ENCODE measurements at regions not wholly inside any gene's neighbourhood (a gene's known extent, or its start where the extent isn't known, plus 50 kb on each side); places are given as distances from the start of the nearest gene placed in this dataset.

DNA sequence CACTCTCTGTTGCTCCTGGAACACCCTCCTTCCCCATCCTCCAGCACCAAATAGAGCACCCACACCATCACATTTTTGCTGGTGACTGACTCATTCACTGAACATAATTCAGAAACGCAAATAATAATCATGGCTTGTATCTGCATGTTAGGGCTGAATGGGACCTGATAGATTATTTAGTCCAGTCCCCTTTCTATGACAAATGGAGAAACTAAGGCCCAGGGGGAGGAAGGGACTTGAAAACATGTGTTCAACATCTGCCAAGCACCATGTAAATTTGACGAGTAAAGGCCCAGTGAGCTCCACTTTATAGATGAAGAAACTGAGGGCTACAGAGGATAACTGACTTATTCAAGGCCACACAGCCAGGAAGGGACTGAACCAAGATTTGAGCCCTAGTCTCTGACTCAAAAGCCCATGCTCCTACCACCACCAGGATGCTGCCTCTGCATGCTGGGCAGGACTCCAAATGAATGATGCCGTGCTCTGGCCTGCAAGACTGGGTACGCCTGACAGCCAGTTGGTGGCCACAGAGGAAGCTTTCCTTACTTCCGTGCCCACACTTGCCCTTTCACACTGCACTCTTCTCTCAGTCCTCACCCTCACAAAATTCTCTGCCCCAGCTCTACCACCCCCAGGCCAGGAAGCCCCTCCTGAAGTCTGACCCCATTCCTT is 133.3 kb upstream of the PJA1 start:
- H3K4me3 ChIP-seq (ENCODE audit: low read depth, low read length) = no peak overlapping the region
- no peak for DNase-seq (ENCODE audit: low read depth)
- TF ChIP-seq, protein P1, sequence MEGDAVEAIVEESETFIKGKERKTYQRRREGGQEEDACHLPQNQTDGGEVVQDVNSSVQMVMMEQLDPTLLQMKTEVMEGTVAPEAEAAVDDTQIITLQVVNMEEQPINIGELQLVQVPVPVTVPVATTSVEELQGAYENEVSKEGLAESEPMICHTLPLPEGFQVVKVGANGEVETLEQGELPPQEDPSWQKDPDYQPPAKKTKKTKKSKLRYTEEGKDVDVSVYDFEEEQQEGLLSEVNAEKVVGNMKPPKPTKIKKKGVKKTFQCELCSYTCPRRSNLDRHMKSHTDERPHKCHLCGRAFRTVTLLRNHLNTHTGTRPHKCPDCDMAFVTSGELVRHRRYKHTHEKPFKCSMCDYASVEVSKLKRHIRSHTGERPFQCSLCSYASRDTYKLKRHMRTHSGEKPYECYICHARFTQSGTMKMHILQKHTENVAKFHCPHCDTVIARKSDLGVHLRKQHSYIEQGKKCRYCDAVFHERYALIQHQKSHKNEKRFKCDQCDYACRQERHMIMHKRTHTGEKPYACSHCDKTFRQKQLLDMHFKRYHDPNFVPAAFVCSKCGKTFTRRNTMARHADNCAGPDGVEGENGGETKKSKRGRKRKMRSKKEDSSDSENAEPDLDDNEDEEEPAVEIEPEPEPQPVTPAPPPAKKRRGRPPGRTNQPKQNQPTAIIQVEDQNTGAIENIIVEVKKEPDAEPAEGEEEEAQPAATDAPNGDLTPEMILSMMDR (conservative IDR thresholded peaks at IDR 0.05; ENCODE audit: low read depth, low read length) = no peak

DNA sequence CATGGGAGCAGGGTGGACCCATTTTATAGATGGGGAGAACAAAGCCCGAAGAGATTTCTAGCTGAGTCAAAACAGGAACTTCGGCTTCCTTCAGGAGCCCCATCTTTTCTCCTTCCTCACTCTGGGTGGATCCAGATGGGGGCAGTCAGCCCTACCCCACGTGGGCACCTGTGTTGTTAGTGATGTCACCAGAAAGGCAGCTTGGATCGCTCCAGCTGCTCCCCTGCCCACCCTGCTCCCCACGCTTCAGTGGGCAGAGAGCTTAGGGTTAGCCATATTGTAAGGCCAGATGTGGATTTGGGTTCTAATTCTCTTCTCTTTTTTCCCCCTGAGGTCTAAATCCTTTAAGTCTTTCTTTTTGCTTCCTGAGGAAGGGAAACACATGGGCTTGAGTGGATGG is 132.3 kb upstream of the PJA1 start:
- no peak for DNase-seq (ENCODE audit: low read depth)
- TF ChIP-seq, protein P1 (conservative IDR thresholded peaks at IDR 0.05; ENCODE audit: low read depth, low read length) = no peak
- no peak overlapping the region for H3K4me3 ChIP-seq (ENCODE audit: low read depth, low read length)

DNA sequence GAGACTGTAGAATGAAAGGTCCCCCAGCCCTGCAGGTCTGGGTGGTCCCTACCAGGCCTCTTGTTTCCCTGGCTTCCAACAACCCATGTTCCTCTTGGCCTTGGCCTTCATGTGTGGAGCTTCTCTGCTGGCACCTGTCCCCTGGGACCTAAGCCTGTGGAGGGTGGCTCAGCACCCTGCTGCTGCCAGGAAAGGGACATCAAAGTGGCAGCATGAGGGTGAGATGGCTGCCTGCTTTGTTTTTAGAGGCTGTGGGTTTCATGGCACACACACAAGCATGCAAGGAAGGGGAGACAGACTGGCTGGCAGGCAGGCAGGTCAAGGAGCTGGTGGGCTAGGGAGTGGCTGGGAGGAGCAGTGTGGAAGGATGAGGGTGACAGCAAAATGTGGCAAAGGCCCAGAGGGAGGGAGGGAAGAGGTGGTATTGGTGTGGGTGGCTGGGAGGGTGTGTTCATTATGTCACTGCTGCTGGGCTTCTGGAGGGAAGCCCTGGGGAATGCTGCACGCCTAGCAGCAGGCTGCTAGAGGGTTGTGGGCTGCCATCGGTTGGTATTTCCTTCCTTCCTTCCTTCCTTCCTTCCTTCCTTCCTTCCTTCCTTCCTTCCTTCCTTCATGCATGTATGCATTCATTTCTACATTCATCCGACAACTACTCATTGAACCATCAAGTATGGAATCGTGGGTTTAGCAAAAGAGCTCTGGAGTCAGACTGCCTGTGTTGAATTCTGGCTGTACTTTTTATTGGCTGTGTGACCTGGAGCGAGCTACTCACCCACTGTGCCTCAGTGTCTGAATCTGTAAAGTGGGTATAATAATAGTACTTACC is 128.7 kb upstream of the PJA1 start:
- DNase-seq (ENCODE audit: low read depth) = no peak
- H3K4me3 ChIP-seq (ENCODE audit: low read depth, low read length) = no peak overlapping the region
- TF ChIP-seq, protein P1 (conservative IDR thresholded peaks at IDR 0.05; ENCODE audit: low read depth, low read length) = no peak

DNA sequence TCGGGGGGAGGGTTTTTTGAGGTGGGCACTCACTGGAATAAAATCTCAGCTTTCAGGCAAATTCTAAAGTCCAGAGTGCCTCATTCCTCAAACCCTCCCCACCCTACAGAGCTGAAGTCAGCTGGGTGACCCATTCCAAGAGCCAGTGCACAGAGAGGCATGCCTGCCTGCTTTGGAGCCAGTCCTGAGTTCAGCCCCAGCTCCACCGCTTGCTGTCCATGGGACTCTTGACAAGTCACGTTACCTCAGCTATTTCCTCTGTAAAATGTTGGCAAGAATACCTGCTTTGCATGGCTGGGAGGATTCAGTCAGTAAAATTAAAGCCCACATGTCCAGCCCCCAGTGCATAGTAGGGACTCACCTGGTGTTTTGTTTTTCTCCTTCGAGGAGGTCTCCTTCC is 125.9 kb upstream of the PJA1 start:
- DNase-seq (ENCODE audit: low read depth) = no peak
- TF ChIP-seq, protein P1 (conservative IDR thresholded peaks at IDR 0.05; ENCODE audit: low read depth, low read length) = no peak
- no peak overlapping the region for H3K4me3 ChIP-seq (ENCODE audit: low read depth, low read length)

DNA sequence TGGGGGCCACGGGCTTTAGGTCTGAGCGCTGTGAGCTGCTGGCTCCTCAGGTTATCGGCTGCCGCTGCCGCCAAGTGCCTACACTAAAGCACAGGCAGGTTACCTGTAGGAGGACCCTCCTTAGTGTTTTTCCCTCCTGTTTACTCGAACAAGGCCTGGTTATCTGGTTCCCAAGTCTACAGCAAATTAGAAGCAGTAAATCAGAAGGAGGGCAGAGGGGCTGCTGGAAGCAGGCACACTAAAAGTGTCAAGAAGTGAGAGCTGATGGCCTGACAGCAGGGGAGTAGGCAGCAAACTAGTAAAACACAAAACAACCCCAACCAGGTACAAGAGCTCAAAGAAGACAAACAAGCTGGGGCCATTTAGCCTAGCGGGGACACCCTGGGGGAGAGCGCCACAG is 125.0 kb upstream of the PJA1 start:
- TF ChIP-seq, protein P1 (conservative IDR thresholded peaks at IDR 0.05; ENCODE audit: low read depth, low read length) = no peak
- DNase-seq (ENCODE audit: low read depth) = no peak
- no peak overlapping the region for H3K4me3 ChIP-seq (ENCODE audit: low read depth, low read length)

DNA sequence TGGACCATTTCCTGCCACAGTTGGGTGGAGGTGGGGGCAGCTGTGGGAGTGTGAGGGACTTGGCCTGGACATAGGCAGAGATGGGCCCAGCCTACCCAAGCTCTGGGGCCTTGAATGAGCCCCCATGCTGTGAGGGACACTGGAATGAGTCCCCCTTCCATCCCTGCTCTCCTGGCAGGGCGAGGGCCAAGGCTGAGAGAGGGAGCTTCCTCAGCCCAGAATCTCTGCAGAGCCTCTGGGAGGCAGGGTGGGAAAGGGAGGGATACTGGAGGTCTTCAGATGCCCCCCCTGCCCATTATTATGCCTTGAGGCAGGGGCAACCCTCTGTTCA is 124.5 kb upstream of the PJA1 start:
- no peak overlapping the region for H3K4me3 ChIP-seq (ENCODE audit: low read depth, low read length)
- no peak for DNase-seq (ENCODE audit: low read depth)
- TF ChIP-seq, protein P1 (conservative IDR thresholded peaks at IDR 0.05; ENCODE audit: low read depth, low read length) = no peak
